ENCODE measurements at regions not wholly inside any gene's neighbourhood (a gene's known extent, or its start where the extent isn't known, plus 50 kb on each side); places are given as distances from the start of the nearest gene placed in this dataset.

DNA sequence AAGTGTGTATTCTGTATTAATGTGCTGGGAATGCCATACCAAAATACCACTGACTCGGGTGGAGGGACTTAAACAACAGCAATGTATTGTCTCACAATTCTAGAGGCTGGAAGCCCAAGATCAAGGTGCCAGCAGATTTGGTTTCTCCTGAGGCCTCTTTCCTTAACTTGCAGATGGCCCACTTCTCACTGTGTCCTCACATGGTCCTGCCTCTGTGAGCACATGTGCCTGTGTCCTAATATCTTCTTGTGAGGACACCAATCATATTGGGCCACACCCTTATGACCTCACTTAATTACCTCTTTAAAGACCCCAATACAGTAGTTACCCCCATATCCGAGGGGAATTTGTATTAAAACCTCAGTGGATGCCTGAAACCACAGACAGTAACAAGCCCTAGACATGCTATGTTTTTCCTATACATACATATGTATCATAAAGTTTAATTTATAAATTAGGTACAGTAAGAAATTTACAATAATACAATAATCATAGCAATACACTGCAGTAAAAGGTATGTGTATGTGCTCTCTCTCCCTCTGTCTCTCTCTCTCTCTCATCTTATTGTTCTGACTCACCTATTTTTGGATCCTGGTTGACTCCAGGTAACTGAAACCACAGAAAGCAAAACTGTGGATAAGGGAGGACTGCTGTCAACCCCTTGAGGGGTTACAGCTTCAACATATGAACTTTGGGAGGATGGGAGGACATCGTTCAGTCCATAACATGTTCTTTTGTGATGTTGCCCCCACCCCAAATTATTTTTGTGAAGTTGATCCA is 174.3 kb downstream of the IRS2 start:
- ATAC-seq (ENCODE audit: poor library complexity), result no peak
- intact Hi-C loops (cut with DNase I), result loop anchor here (10.0 kb wide), 1 partner anchor 173 kb away; the partner anchor contains the start of gene IRS2
- no peak for DNase-seq

DNA sequence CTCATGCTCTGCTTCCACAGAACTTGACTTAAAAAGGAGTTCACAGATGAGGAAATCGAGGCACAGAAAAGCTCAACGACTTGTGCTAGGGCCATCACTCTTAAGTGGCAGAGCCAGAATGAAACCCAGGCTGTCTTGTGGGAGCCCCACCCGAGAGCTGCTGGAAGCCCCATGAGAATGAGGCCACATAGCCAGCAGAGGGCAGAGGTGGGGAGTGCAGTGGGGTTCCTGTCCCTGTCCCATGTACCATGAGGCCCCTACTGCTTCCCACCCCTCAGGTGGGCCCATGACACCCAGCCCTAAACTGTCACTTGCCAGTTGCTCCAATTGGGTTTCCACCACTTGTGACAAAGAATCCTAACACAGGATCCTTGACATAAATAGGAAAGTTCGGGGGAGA is 175.9 kb downstream of the IRS2 start:
- DNase-seq (peak; percentile 70), ATAC-seq (ENCODE audit: poor library complexity) (peak; percentile 85)
- intact Hi-C loops (cut with DNase I), result loop anchor here (10.0 kb wide), 1 partner anchor 174 kb away; the partner anchor contains the start of gene IRS2

DNA sequence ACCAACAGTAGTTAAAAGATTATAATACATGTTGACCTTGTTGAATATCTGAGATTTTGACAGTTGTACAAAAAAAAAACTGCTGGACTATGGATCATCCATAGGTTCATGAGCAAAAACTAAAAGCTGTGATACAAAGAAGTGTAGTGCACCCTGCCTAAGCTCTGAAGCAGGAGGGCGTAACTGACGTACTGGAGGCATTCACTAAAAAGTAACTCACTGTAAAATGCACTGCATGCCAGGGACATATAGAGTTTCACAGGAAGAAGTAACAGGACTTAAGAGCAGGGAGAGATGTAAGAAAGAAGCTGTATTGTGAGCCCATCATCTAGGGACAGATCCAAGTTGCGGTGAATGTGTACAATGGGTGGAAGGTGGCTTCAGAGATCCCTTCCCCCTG is 177.9 kb downstream of the IRS2 start:
- intact Hi-C loops (cut with DNase I), result no loop called here
- DNase-seq, result no peak
- ATAC-seq (ENCODE audit: poor library complexity), result no peak

DNA sequence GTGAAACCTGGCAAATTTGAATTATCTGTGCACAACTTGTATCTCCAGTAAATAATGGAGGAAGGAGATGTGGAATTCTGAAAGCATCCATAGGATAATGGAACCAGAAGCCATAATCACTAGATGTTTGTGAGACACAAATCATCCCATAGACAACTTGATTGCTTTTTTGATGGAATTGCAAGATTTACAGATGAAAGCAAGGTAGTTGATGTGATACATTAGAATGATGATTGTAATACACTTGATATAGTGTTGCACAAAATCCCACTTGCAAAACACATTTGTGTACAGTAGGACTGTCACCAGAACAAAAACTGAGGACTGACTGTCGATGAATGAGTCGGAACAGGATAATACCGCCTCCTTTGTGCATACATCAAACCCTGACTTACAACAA is 178.3 kb downstream of the IRS2 start:
- DNase-seq (no peak), ATAC-seq (ENCODE audit: poor library complexity) (no peak)
- intact Hi-C loops (cut with DNase I), result no loop called here

DNA sequence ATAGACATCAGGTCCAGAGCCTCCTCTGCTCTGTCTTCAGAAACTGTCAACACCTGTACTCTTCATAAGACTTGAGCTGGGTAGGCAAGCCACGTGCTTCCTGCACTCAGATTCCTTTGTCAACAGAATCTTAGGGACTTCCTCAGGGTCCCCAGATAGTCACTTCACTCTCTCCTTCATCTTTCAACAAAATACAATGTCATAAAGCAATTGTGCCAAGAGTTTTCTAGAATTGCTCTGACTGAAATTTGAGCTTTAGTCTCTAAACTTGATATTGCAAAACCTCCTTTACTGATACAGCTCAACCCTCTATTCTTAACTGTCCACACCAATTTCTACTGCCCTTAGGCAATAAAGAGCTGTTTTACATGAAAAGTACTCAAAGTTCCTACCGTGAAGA is 179.9 kb downstream of the IRS2 start:
- intact Hi-C loops (cut with DNase I), result no loop called here
- ATAC-seq (ENCODE audit: poor library complexity), result no peak
- no peak for DNase-seq

DNA sequence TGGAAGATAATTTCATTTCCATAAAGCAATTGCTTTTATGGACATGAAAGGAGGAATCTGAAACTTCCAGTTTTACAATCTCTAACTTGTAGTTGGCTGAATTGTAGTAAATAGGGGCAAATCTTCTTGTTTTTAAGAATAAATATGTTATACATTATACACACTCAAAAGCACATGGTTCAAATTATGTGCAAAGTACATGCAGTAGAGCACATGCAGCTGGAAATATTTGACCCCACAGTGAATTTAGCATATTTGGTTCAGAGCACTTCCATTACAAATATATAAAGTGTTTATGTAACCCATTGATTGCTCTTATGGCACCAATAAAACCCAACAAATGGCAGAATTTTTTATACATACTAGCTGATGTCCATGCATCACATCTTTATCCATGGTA is 180.5 kb downstream of the IRS2 start:
- no peak for ATAC-seq (ENCODE audit: poor library complexity)
- no peak for DNase-seq
- intact Hi-C loops (cut with DNase I), result no loop called here

DNA sequence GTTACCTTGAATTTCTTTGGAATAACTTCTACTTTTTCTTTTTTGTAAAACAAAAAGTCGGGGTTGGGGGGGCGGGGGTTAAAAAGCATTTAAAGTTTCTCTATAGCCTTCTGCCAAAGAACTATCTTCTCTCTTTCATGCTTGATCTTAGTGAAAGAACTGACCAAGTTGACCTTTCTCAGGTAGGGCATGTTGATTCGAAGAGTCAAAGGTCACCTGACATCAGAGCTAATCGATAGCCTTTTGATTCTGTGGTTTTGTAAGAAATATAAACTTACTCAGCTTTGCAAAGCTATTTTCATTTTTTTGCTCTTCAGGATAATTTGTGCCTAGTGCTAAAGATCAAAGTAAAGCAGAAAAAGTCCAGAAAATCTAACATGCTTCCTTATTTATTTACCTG is 181.5 kb downstream of the IRS2 start:
- ATAC-seq (ENCODE audit: poor library complexity) (no peak), DNase-seq (no peak)
- intact Hi-C loops (cut with DNase I), result no loop called here

DNA sequence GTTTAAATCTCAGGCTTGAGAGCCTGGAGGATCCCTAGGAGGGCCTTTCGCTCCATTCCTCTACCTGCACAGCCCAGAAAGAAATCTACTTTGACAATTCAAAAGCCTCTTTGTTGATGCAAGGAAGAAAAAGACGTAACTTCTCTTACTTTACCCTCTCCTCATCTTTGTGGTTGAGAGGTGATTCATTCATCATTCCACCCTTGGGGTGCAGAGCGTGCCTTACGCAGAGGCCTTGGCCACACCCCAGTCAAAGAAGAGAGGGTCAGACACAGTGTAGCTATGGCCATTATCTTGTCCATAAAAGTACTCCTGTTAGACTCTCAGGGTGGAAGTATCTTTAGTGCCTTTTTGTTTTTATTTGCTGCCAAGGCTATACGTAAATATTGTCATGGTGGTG is 184.0 kb downstream of the IRS2 start:
- no peak for ATAC-seq (ENCODE audit: poor library complexity)
- no peak for DNase-seq
- intact Hi-C loops (cut with DNase I), result no loop called here

DNA sequence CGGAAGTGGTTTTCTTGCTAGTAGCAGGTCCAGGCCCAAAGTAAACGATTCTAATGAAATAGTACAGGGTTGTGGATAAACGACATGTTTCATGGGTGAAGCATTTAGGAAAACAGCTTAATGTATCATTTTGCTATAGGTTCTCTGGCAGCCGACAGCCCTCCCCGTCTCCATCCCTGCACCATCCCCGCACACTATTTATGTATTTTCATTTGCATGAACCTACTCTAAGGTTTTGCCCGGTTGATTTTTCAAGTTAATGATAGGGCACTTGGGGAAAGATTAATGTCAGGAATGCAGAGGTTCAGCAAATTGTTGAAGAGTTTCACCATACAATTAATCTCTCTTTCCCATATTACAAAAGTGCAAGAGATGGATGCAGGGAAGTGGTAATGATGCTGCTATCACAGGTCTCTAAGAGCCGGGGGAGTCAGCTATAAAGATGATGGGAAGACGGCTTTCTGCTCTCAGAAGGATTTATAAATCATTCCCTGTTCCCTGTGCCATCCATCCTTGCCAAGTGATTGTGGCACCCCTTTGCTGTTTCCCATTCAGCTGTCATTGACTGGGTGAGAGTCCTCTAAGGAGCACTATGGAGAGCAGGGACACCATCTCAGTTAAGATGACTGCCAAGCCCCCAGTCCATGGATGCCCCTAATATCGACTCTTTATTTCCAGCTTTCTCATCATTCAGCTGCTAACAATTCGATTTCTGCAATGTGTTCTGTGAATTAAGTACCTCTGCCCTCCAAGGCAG is 186.3 kb downstream of the IRS2 start:
- ATAC-seq (ENCODE audit: poor library complexity), result no peak
- DNase-seq, result no peak
- intact Hi-C loops (cut with DNase I), result no loop called here

DNA sequence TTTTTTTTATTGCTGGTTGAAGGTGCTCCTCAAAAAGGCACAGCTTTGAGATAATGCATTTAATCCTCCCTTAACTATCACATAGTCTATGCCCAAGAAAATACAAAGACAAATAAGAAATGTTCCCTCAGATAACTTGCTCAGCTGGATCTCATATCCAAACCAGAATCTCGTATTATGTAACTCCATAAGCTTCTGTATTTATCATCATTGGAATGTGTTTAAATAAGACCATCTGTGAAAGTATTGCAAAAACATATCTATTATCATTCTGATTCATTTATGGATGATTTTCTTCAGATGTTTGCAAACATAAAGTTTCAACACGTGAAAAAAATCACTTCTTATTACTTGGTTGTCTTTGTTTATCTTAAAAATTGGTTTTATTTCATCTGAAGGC is 190.9 kb downstream of the IRS2 start:
- intact Hi-C loops (cut with DNase I), result no loop called here
- no peak for DNase-seq
- no peak for ATAC-seq (ENCODE audit: poor library complexity)

DNA sequence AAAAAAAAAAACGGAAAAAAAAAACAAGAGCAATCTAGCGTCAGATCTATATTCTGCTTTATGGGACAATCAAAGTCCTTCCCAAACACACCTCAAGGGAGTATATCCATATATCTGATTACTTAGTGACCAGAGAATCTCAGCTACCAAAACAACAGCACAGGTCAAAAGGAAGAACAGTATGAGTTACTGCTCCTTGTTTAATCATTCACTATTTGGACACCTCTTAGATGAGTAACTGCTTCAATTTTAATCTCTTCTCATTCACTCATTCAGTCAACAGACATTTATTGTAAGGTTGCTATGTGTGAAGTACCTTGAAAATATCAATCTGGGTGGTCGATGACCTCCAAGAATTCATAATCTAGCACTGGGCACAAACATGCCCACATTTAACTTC is 193.2 kb downstream of the IRS2 start:
- DNase-seq, result no peak
- no peak for ATAC-seq (ENCODE audit: poor library complexity)
- intact Hi-C loops (cut with DNase I), result no loop called here

DNA sequence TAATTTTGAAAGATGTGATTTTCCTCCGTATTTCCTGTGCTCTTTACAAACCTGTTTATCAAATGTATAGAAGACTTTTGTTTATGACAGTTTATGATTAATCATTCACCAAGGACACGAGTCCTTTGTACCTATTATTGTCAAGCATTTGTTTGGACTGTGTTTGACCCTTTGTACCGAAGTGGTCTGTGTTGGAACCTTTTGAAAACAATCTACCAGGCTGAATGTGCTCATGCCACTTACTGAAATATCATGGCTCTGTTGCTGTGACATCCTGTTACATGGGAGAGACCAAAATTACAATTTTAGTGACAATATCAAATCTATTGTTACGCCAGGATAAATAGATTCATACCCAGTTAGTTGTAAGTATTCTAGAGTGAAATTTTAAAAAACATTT is 193.6 kb downstream of the IRS2 start:
- ATAC-seq (ENCODE audit: poor library complexity), result no peak
- intact Hi-C loops (cut with DNase I), result no loop called here
- DNase-seq, result no peak

DNA sequence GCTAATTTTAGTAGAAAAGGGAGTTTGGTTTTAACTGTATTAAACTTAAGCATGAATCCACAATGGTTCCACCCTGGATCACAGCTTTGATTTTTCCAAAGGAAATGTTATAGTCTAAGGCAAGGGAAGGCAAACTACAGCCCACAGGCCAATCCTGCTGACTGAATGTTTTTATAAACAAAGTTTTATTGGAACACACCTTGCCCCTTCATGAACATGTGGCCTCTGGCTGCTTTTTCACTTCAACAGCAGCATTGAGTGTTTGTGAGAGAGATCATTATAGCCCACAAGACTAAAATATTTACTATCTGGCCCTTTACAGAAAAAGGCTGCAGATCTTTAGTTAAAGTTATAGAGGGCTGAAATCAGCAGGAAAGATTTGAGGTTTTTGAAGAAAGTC is 198.7 kb downstream of the IRS2 start:
- DNase-seq (no peak), ATAC-seq (ENCODE audit: poor library complexity) (no peak)
- intact Hi-C loops (cut with DNase I), result no loop called here

DNA sequence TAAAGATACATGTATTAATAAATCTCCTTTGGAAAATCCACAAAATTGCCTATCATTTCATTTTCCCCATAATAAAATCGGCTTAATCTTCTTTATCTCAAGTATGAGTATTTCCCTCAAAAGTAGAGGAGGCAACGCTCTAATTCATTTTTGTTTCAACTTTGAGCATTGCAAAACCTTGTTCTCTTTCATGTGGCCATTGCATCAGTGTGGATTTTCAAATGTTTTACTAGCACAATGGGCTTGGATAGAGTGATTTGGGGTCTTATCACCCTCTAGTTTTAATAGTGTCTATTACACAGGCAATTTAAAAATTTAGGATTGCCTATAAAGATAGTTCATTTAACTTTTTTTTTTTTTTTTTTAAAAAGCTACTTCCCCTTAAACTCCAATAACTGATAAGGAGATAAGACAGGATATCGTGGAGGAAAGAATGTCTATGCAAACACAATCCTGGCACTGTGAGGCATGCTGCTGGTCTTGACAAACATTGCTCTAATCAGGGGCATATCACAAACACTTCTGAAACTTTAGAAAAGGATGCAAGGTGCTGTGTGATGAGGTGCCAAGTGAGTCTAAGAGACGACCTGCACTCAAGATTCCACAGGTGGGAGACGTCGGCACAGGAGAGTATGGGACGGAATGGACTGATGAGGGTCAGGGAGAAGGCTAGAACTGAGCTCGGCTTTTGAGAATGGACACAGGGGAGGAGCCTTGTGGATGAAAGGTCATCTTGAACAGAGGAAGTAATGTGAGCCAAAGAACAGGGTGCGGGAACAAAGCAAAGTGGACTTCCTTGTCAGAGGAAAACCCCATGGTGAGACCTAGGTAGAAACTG is 199.7 kb downstream of the IRS2 start:
- intact Hi-C loops (cut with DNase I), result no loop called here
- DNase-seq (no peak), ATAC-seq (ENCODE audit: poor library complexity) (no peak)

DNA sequence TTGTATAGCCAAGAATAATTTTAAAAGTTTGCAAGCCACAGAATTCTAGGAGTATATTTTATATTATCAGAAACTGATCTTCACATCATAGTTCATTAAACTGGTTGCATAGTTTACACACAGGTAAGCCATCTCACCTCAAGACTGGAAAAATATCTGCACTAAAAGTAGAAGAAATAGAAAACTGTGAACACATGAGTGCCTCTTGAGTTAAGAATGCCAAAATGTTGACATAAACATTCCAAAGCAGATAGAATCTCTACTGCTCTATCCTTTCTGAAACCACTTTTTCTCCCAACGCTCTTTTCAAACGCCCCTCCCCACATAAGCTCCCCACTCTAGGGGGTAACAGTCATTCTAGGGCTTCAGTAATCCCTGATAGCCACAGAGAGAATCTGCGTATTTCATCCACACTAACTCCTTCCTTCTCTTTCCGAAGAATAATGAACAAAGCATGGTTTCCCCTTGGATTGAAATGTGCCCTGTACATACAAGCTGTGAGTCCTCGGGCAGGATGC is 201.5 kb downstream of the IRS2 start:
- DNase-seq, result no peak
- no peak for ATAC-seq (ENCODE audit: poor library complexity)
- intact Hi-C loops (cut with DNase I), result no loop called here

DNA sequence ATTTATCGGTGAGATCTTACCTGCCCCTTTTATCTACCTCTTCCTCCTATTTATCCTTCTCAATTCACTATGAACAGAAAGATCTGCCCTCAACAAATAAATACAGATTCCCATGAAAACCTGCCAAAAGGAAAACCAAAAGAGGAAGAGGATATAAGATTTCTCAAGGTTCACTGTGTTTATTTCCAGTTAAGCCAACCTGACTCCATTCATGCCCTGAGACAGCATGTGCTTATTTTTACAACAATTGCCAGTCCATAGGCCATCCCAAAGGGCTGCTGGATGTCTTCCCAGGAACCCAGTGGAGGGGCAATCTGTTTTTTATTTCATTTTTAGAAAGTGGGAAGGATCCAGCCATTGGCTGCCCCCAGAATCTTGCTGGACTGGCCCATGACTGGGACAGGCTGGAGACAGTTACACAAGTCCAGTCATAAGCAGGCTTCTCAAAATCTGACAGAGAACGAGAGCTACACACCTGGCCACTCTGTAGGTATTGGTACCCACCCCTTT is 209.1 kb downstream of the IRS2 start:
- intact Hi-C loops (cut with DNase I), result no loop called here
- no peak for ATAC-seq (ENCODE audit: poor library complexity)

DNA sequence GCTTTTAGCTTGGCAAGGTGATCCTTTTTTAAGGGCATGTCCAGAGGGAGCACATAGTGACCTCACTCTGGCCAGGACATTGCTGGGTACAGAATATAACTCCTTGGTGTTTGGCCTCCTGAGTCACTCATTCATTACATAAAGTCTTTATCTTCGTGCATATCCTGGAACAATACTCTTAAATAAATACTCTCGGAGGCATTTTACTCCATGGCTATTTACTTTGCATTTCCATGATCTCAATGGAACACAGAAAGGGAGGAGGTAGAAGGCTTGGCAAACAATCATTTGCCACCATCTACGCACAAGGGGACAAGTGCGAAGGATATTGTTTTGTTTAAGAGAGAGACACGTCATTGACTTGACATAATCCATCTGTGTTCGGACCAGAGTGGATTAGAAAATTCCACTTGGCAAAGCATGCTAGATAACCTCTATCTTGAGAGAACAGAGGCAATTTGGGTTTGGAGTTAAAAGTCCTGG is 210.0 kb downstream of the IRS2 start:
- ATAC-seq (ENCODE audit: poor library complexity), result no peak
- intact Hi-C loops (cut with DNase I), result no loop called here
- DNase-seq, result no peak

More for the DNA sequence above, 209.1 kb downstream of the IRS2 start:
- DNase-seq, result no peak

DNA sequence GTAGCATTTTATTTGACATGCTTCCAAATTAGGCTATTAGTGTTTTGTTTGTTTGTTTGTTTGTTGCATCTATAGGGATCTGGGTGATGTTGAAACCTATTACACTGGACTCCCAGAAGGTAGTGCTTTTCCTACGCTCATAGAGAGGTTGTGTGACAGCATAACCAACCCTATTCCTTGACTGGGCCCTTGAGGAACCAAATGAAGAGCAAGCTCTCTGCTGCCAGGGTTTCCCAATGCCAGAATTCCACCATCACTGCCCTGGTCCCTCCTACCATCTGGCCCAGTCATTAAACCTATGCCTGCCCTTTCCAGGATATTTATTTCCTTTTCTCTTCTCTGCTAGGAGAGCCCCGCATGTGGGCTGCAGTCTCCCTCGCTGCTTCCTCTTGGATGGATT is 210.6 kb downstream of the IRS2 start:
- intact Hi-C loops (cut with DNase I), result no loop called here
- ATAC-seq (ENCODE audit: poor library complexity) (no peak), DNase-seq (no peak)

DNA sequence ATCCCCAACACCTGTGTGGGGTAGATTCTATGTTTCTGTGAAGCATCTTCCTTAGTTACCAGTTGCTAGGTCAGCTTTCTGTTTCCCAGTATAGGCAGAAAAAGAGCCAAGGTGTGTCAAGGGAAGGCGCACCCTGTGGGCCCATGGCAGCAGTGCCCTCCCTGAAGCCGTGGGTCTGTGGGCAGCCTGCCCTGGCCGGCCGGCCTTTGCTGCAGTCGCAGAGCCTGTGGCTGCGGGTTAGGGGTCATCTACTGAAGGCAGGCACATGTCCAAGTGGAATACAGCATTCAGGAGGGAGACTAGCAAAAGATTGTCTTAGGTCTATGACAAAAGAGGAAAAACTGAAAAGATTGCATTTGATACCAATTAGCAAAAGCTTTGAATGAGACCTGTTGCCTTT is 214.0 kb downstream of the IRS2 start:
- no peak for ATAC-seq (ENCODE audit: poor library complexity)
- DNase-seq, result no peak
- intact Hi-C loops (cut with DNase I), result no loop called here
